RWPE1 (cell line): ENCODE measurements at regions not wholly inside any gene's neighbourhood (a gene's known extent, or its start where the extent isn't known, plus 50 kb on each side); places are given as distances from the start of the nearest gene placed in this dataset.

Source experiments
- CTCF ChIA-PET: fragments of 350-600 bp; sonication (Branson Sonifier 250); formaldehyde crosslinking; extraction: SDS; loops from one replicate; lab custom pipeline; 2021; lab: Yijun Ruan, JAX
- POLR2A ChIA-PET: fragments of 400-600 bp; formaldehyde crosslinking; extraction: SDS; loops from one replicate; lab custom pipeline; 2020; ENCODE audit warnings: antibody characterized with exemption; ENCODE audit not compliant: low non-redundant PET; lab: Yijun Ruan, JAX
- DNase-seq: peaks from one replicate; pipeline ENCODE4 v3.0.0; 2012; ENCODE audit warnings: low spot score
- H3K27ac ChIP-seq: fragments of 450-650 bp; 2 replicates; pipeline ENCODE4 v1.5.1; 2017
- TF ChIP-seq, protein P1 (sequence below): fragments of 450-650 bp; conservative IDR thresholded peaks from 2 replicates; pipeline ENCODE4 v1.5.1; 2017; ENCODE audit warnings: low read depth, mild to moderate bottlenecking

DNA sequence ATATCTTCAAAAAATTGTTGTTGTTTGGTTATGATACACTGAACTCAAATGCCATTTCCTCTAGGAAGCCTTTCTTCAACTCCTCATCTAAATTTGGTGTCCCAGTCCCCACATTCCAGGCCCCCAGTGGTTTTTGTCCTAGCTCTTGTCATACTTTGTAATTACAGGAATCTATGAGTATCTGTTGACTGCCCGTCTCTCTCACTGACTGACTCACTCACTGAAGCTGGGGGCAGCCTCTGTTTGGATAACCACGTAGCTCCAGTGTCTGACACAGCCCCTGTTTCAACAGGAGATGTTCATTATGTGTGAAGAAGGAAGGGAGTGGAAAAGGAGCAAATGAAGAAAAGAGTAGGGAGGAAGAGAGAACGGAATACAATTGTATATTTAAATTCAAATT lies 284.1 kb upstream of the TENM3 start:
- no peak overlapping the region for H3K27ac ChIP-seq
- POLR2A ChIA-PET, result no interaction called here
- TF ChIP-seq, protein P1, sequence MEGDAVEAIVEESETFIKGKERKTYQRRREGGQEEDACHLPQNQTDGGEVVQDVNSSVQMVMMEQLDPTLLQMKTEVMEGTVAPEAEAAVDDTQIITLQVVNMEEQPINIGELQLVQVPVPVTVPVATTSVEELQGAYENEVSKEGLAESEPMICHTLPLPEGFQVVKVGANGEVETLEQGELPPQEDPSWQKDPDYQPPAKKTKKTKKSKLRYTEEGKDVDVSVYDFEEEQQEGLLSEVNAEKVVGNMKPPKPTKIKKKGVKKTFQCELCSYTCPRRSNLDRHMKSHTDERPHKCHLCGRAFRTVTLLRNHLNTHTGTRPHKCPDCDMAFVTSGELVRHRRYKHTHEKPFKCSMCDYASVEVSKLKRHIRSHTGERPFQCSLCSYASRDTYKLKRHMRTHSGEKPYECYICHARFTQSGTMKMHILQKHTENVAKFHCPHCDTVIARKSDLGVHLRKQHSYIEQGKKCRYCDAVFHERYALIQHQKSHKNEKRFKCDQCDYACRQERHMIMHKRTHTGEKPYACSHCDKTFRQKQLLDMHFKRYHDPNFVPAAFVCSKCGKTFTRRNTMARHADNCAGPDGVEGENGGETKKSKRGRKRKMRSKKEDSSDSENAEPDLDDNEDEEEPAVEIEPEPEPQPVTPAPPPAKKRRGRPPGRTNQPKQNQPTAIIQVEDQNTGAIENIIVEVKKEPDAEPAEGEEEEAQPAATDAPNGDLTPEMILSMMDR, result no peak
- CTCF ChIA-PET, result no interaction called here
- peak; percentile 38 for DNase-seq

DNA sequence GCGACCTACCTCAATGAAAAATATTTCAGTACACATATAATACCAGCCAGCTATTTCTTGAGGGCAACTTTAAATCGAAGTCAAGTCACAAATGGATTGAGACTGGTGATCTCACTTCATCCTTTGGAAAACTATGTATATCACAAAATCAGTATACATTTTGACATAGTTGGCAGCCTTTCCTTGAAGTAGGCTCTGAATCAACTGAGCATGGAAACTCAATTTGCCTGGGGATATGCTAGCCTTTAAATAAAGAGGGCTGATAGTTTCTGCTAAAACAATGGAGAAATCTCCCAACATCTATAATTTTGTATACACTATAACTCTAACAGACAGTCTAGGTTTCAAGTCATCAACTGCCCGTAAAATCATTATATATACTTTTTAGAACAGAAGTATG lies 282.8 kb upstream of the TENM3 start:
- no peak for DNase-seq
- ChIA-PET CTCF (interaction anchor here (0.5 to 0.6 kb wide), 3 partner anchors 195 to 527 kb away, joined by 3 to 5 read pairs (median 3); no protein-coding TSS in a partner anchor), POLR2A (no interaction called here)
- H3K27ac ChIP-seq, result no peak overlapping the region
- TF ChIP-seq, protein P1, result no peak

DNA sequence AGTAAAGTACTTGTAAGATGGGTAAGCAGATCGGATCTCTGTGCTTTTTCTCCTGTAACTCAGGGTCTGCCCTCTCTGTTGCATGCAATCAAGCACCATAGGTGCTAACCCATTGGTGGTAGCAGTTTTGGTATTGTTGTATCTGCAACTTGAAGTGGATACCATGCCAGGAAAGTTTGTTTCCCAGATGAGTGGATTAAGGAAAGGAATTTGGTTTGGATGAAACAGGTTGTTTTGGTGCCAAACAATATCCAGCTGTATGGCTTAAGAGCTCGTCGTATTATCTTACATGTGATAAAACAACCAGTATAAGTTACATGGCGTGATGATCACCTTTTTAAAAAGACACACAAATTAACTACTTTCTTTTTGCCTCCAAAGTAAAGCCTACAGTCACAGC lies 280.9 kb upstream of the TENM3 start:
- TF ChIP-seq, protein P1, result no peak
- CTCF ChIA-PET, result no interaction called here
- DNase-seq, result no peak
- POLR2A ChIA-PET, result no interaction called here
- H3K27ac ChIP-seq, result no peak overlapping the region

DNA sequence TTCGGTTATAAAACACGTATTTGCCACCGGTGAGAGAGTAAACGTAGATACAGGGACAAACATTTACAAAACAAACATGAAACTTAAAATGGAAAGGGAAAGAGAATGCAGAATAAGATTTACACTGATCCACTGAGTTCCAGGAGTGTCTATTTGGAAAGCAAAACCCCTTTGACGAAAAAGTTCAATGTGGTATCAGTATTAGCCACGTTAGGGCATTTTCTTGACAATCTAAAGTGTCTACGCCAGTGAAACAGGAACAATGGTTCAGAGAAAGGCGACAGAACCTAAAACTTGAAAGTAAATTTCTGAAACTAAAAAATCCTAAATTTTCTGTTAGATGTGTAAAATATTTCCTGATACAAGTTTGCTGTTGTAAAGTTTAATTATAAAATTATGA lies 278.5 kb upstream of the TENM3 start:
- TF ChIP-seq, protein P1, result no peak
- no peak overlapping the region for H3K27ac ChIP-seq
- POLR2A ChIA-PET, result no interaction called here
- CTCF ChIA-PET, result no interaction called here
- DNase-seq, result no peak

DNA sequence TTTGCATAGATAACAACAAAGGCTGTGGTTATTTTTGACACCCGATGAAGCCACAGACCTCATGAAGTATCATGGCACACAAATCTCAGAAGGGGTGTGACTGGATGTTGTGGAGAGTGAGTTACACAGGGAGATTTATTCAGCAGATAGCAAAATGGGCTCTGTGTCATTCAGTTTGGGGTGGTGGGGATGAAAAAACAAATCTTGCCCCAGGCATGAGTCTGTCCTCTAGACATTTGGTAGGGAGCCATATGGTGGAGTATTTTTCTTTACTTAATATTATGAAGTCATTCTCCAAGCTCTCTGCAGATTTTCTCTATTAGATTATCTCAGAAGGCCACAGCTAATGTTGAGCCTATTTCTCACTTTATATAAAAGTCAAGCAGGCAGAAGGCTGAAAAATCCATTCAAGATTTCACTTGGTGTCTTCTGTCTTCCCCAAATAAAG lies 277.1 kb upstream of the TENM3 start:
- TF ChIP-seq, protein P1, result no peak
- no peak overlapping the region for H3K27ac ChIP-seq
- ChIA-PET CTCF (no interaction called here), POLR2A (no interaction called here)
- no peak for DNase-seq

- ChIA-PET CTCF (no interaction called here), POLR2A (no interaction called here)
- H3K27ac ChIP-seq, result peak overlapping the region; percentile 69; the same call in 1 of the 2 replicates
- DNase-seq, result no peak
- TF ChIP-seq, protein P1, result no peak
These were observed 275.8 kb upstream of the TENM3 start for GRCh38 chr4:181967401-181967800.
